ENCODE measurements at regions not wholly inside any gene's neighbourhood (a gene's known extent, or its start where the extent isn't known, plus 50 kb on each side); places are given as distances from the start of the nearest gene placed in this dataset.

GRCh38 chr16:56106527-56106926, 84.8 kb upstream of the GNAO1 start:
- Histone ChIP-seq H3K36me3 (no peaks in the 10 kb centered on the region), H3K27ac (no peak overlapping the region), H3K4me3 (no peak overlapping the region), H3K4me1 (no peaks in the 10 kb centered on the region), H3K27me3 (ENCODE audit: low read depth) (no peaks in the 10 kb centered on the region), H3K9me3 (no peaks in the 10 kb centered on the region)
- intact Hi-C loops (cut with DNase I), result no loop called here
- TF ChIP-seq CTCF (IDR thresholded peaks at IDR 0.05), result no peak
- DNase-seq (no peak), ATAC-seq (no peak)

GRCh38 chr16:56102906-56103305, 88.4 kb upstream of the GNAO1 start:
- TF ChIP-seq CTCF (IDR thresholded peaks at IDR 0.05), result no peak
- Histone ChIP-seq H3K27me3 (ENCODE audit: low read depth) (no peaks in the 10 kb centered on the region), H3K4me1 (no peaks in the 10 kb centered on the region), H3K27ac (no peak overlapping the region), H3K36me3 (no peaks in the 10 kb centered on the region), H3K9me3 (no peaks in the 10 kb centered on the region), H3K4me3 (no peak overlapping the region)
- intact Hi-C loops (cut with DNase I), result no loop called here
- ATAC-seq (no peak), DNase-seq (no peak)

- intact Hi-C loops (cut with DNase I), result no loop called here
- no peak for TF ChIP-seq CTCF (IDR thresholded peaks at IDR 0.05)
- H3K27ac ChIP-seq, result no peak overlapping the region
- DNase-seq, result no peak
- peak overlapping the region; percentile 15 for H3K4me3 ChIP-seq
- H3K4me1 ChIP-seq, result no peaks in the 10 kb centered on the region
- peak; percentile 32 to 34 for ATAC-seq
- no peaks in the 10 kb centered on the region for H3K36me3 ChIP-seq
- no peaks in the 10 kb centered on the region for H3K27me3 ChIP-seq (ENCODE audit: low read depth)
- no peaks in the 10 kb centered on the region for H3K9me3 ChIP-seq
Measured at GRCh38 chr16:56102183-56102686, 89.1 kb upstream of the GNAO1 start.

GRCh38 chr16:56101480-56101879, 89.8 kb upstream of the GNAO1 start:
- TF ChIP-seq CTCF (IDR thresholded peaks at IDR 0.05), result no peak

GRCh38 chr16:56097306-56097705, 94.0 kb upstream of the GNAO1 start:
- Histone ChIP-seq H3K36me3 (no peaks in the 10 kb centered on the region), H3K9me3 (no peaks in the 10 kb centered on the region), H3K4me3 (no peak overlapping the region), H3K27ac (no peak overlapping the region), H3K27me3 (ENCODE audit: low read depth) (no peaks in the 10 kb centered on the region), H3K4me1 (no peaks in the 10 kb centered on the region)
- intact Hi-C loops (cut with DNase I), result no loop called here
- no peak for TF ChIP-seq CTCF (IDR thresholded peaks at IDR 0.05)
- DNase-seq (no peak), ATAC-seq (no peak)

More at GRCh38 chr16:56101480-56101879, 89.8 kb upstream of the GNAO1 start:
- ATAC-seq, result no peak
- no peaks in the 10 kb centered on the region for H3K36me3 ChIP-seq
- no peaks in the 10 kb centered on the region for H3K4me1 ChIP-seq
- H3K4me3 ChIP-seq, result no peak overlapping the region
- no peaks in the 10 kb centered on the region for H3K9me3 ChIP-seq
- intact Hi-C loops (cut with DNase I), result no loop called here
- DNase-seq, result no peak
- H3K27ac ChIP-seq, result no peak overlapping the region
- H3K27me3 ChIP-seq (ENCODE audit: low read depth), result no peaks in the 10 kb centered on the region

- H3K9me3 ChIP-seq, result no peaks in the 10 kb centered on the region
- H3K27ac ChIP-seq, result no peak overlapping the region
- no peak overlapping the region for H3K4me3 ChIP-seq
- ATAC-seq, result no peak
- intact Hi-C loops (cut with DNase I), result no loop called here
- DNase-seq, result no peak
- no peak for TF ChIP-seq CTCF (IDR thresholded peaks at IDR 0.05)
- H3K27me3 ChIP-seq (ENCODE audit: low read depth), result no peaks in the 10 kb centered on the region
- H3K4me1 ChIP-seq, result no peaks in the 10 kb centered on the region
- no peaks in the 10 kb centered on the region for H3K36me3 ChIP-seq
Measured at GRCh38 chr16:56094231-56094630, 97.1 kb upstream of the GNAO1 start.

Data from lower lobe of right lung (tissue), 2 donors.